Osteoblast (primary cell): ENCODE measurements at regions not wholly inside any gene's neighbourhood (a gene's known extent, or its start where the extent isn't known, plus 50 kb on each side); places are given as distances from the start of the nearest gene placed in this dataset.

Experiments used
- DNase-seq: peaks from one replicate; pipeline ENCODE4 v3.0.0; 2011; ENCODE audit warnings: low spot score, mixed read lengths; ENCODE audit not compliant: insufficient read length; ENCODE audit errors: missing footprints
- H2AFZ ChIP-seq: 2 replicates; pipeline ENCODE4 v1.6.0; 2011; ENCODE audit warnings: mild to moderate bottlenecking, low read length
- H3K27ac ChIP-seq: 2 replicates; pipeline ENCODE4 v1.5.1; 2011; ENCODE audit warnings: mild to moderate bottlenecking, low read depth, low read length, moderate library complexity
- H3K27me3 ChIP-seq: 2 replicates; pipeline ENCODE4 v1.6.0; 2012; ENCODE audit warnings: mild to moderate bottlenecking, control low read depth, inconsistent platforms, low read length, moderate library complexity; ENCODE audit not compliant: insufficient read depth
- H3K36me3 ChIP-seq: 2 replicates; pipeline ENCODE4 v1.5.1; 2011; ENCODE audit warnings: mild to moderate bottlenecking, low read length, control low read depth, moderate library complexity; ENCODE audit not compliant: insufficient read depth
- H3K4me1 ChIP-seq: 2 replicates; pipeline ENCODE4 v1.5.1; 2011; ENCODE audit warnings: mild to moderate bottlenecking, low read length, control low read depth, moderate library complexity; ENCODE audit not compliant: insufficient read depth
- H3K4me2 ChIP-seq: 2 replicates; pipeline ENCODE4 v1.6.0; 2011; ENCODE audit warnings: mild to moderate bottlenecking, low read length; ENCODE audit not compliant: insufficient read depth
- H3K4me3 ChIP-seq: fragments of 200-600 bp; sonication (generic); 3 replicates; pipeline ENCODE4 v1.5.1; 2012; ENCODE audit warnings: mild to moderate bottlenecking, low read length, inconsistent platforms; ENCODE audit not compliant: insufficient read depth
- H3K79me2 ChIP-seq: 2 replicates; pipeline ENCODE4 v1.6.0; 2012; ENCODE audit warnings: mild to moderate bottlenecking, low read length, control low read depth, inconsistent platforms; ENCODE audit not compliant: insufficient read depth
- H3K9me3 ChIP-seq: 2 replicates; pipeline ENCODE4 v1.5.1; 2011; ENCODE audit warnings: low read depth, low read length, control low read depth
- H4K20me1 ChIP-seq: 2 replicates; pipeline ENCODE4 v1.6.0; 2012; ENCODE audit warnings: mild to moderate bottlenecking, low read length, control low read depth; ENCODE audit not compliant: insufficient read depth
- TF ChIP-seq, protein P1 (sequence below): IDR thresholded peaks from 2 replicates; pipeline ENCODE4 v1.5.1; 2011; ENCODE audit warnings: mild to moderate bottlenecking, low read depth, low read length, moderate library complexity; ENCODE audit errors: extremely low read depth

GRCh38 chr4:10974371-10974770 is 289.8 kb upstream of the CLNK start:
- H3K4me2 ChIP-seq: no peak overlapping the region
- no peaks in the 10 kb centered on the region for H3K36me3 ChIP-seq

GRCh38 chr4:10973686-10974085 is 289.1 kb upstream of the CLNK start:
- no peaks in the 10 kb centered on the region for H4K20me1 ChIP-seq
- no peaks in the 10 kb centered on the region for H3K27me3 ChIP-seq
- H3K27ac ChIP-seq: no peak overlapping the region
- no peak overlapping the region for H3K4me3 ChIP-seq
- H2AFZ ChIP-seq: no peak overlapping the region
- no peaks in the 10 kb centered on the region for H3K36me3 ChIP-seq
- no peak overlapping the region for H3K4me2 ChIP-seq
- H3K79me2 ChIP-seq: no peaks in the 10 kb centered on the region
- DNase-seq: no peak
- no peaks in the 10 kb centered on the region for H3K9me3 ChIP-seq
- H3K4me1 ChIP-seq: no peaks in the 10 kb centered on the region
- TF ChIP-seq, protein P1, sequence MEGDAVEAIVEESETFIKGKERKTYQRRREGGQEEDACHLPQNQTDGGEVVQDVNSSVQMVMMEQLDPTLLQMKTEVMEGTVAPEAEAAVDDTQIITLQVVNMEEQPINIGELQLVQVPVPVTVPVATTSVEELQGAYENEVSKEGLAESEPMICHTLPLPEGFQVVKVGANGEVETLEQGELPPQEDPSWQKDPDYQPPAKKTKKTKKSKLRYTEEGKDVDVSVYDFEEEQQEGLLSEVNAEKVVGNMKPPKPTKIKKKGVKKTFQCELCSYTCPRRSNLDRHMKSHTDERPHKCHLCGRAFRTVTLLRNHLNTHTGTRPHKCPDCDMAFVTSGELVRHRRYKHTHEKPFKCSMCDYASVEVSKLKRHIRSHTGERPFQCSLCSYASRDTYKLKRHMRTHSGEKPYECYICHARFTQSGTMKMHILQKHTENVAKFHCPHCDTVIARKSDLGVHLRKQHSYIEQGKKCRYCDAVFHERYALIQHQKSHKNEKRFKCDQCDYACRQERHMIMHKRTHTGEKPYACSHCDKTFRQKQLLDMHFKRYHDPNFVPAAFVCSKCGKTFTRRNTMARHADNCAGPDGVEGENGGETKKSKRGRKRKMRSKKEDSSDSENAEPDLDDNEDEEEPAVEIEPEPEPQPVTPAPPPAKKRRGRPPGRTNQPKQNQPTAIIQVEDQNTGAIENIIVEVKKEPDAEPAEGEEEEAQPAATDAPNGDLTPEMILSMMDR: no peak

More at GRCh38 chr4:10974371-10974770, 289.8 kb upstream of the CLNK start:
- no peaks in the 10 kb centered on the region for H3K79me2 ChIP-seq
- H4K20me1 ChIP-seq: no peaks in the 10 kb centered on the region
- TF ChIP-seq, protein P1: no peak
- no peaks in the 10 kb centered on the region for H3K9me3 ChIP-seq
- H3K4me3 ChIP-seq: no peak overlapping the region
- no peak for DNase-seq
- H3K27me3 ChIP-seq: no peaks in the 10 kb centered on the region
- no peak overlapping the region for H2AFZ ChIP-seq
- no peak overlapping the region for H3K27ac ChIP-seq
- no peaks in the 10 kb centered on the region for H3K4me1 ChIP-seq

DNA sequence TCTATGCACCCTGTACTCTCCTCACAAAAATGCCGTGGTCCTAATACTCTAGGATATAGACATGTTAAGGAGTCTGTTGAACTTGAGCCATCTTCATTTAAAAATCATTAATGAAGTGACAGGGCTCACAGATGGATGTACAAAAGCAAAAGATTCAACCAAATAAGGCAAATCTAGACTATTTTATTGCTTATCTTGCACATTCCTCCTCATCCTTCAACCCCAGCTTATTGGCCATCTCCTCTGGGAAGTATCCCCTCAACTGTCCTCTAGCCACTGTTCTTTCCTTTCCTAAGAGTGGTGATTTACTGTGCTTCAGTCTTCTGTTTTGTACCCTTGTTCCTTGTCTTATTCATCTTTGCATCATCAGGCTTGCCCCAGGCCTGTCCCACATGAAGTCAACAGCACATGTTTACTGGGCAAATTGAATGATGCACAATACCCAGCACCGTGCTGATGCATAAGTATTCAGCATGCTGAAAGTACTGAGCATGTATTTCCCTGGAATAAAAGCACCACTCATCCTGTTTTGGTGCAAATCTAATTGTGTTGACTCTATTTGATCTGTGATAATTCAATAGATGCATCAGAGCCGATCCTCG is 287.3 kb upstream of the CLNK start:
- Histone ChIP-seq H3K79me2 (no peaks in the 10 kb centered on the region), H3K27me3 (no peaks in the 10 kb centered on the region), H3K4me3 (no peak overlapping the region), H3K9me3 (no peaks in the 10 kb centered on the region), H3K4me2 (no peak overlapping the region), H2AFZ (no peak overlapping the region), H3K4me1 (no peaks in the 10 kb centered on the region), H3K27ac (no peak overlapping the region), H3K36me3 (no peaks in the 10 kb centered on the region), H4K20me1 (no peaks in the 10 kb centered on the region)
- no peak for DNase-seq
- TF ChIP-seq, protein P1: no peak

- DNase-seq: no peak
- Histone ChIP-seq H4K20me1 (no peaks in the 10 kb centered on the region), H3K4me3 (no peak overlapping the region), H3K79me2 (no peaks in the 10 kb centered on the region), H3K9me3 (no peaks in the 10 kb centered on the region), H3K36me3 (no peaks in the 10 kb centered on the region), H3K27me3 (no peaks in the 10 kb centered on the region), H2AFZ (no peak overlapping the region), H3K4me2 (no peak overlapping the region), H3K4me1 (no peaks in the 10 kb centered on the region), H3K27ac (no peak overlapping the region)
- TF ChIP-seq, protein P1: no peak
These were observed 280.6 kb upstream of the CLNK start for GRCh38 chr4:10965196-10965595.
